SK-N-SH treated with all-trans-retinoic acid at 6 μM for 48 hours (cell line): ENCODE measurements at regions not wholly inside any gene's neighbourhood (a gene's known extent, or its start where the extent isn't known, plus 50 kb on each side); places are given as distances from the start of the nearest gene placed in this dataset.

Source experiments
- ATAC-seq: fragments of 200-7000 bp; cut with Tn5 transposase; 3 replicates; pipeline ENCODE4 v1.9.1; 2020; ENCODE audit warnings: mild to moderate bottlenecking, moderate library complexity
- ARNTL ChIP-seq: fragments of 450-650 bp; formaldehyde crosslinking; IDR thresholded peaks from 2 replicates; pipeline ENCODE4 v1.5.0; 2020; ENCODE audit warnings: low read depth, mild to moderate bottlenecking, moderate library complexity, borderline replicate concordance
- BACH2 ChIP-seq: fragments of 250-450 bp; sonication (Bioruptor Pico); IDR thresholded peaks from 2 replicates; pipeline ENCODE4 v1.9.0; 2021; ENCODE audit warnings: mild to moderate bottlenecking, borderline replicate concordance
- CREB5 ChIP-seq: fragments of 250-450 bp; sonication (Bioruptor Pico); IDR thresholded peaks from 2 replicates; pipeline ENCODE4 v1.5.1; 2020; ENCODE audit warnings: low read depth, mild to moderate bottlenecking, moderate library complexity
- CSDC2 ChIP-seq: fragments of 250-450 bp; sonication (Bioruptor Pico); IDR thresholded peaks from 2 replicates; pipeline ENCODE4 v1.5.0; 2020; ENCODE audit warnings: mild to moderate bottlenecking, moderate library complexity
- ESRRG ChIP-seq: fragments of 250-450 bp; sonication (Bioruptor Pico); IDR thresholded peaks from 2 replicates; pipeline ENCODE4 v1.6.1; 2021; ENCODE audit warnings: mild to moderate bottlenecking
- GLIS3 ChIP-seq: fragments of 250-450 bp; sonication (Bioruptor Pico); IDR thresholded peaks from 2 replicates; pipeline ENCODE4 v1.5.0; 2020; ENCODE audit warnings: mild to moderate bottlenecking, moderate library complexity
- OSR1 ChIP-seq: fragments of 250-450 bp; sonication (Bioruptor Pico); IDR thresholded peaks from 2 replicates; pipeline ENCODE4 v1.8.0; 2022; ENCODE audit warnings: moderate library complexity, mild to moderate bottlenecking, inconsistent platforms
- PATZ1 ChIP-seq: fragments of 250-450 bp; sonication (Bioruptor Pico); IDR thresholded peaks from 2 replicates; pipeline ENCODE4 v1.8.0; 2020; ENCODE audit warnings: mild to moderate bottlenecking, moderate library complexity, borderline replicate concordance
- POU6F1 ChIP-seq: fragments of 250-450 bp; sonication (Bioruptor Pico); IDR thresholded peaks from 2 replicates; pipeline ENCODE4 v1.8.0; 2021; ENCODE audit warnings: low read depth, mild to moderate bottlenecking, moderate library complexity, borderline replicate concordance
- RARB ChIP-seq: fragments of 250-450 bp; sonication (Bioruptor Pico); IDR thresholded peaks from 2 replicates; pipeline ENCODE4 v1.8.0; 2021; ENCODE audit warnings: mild to moderate bottlenecking, moderate library complexity
- SNAI2 ChIP-seq: fragments of 250-450 bp; sonication (Bioruptor Pico); IDR thresholded peaks from 2 replicates; pipeline ENCODE4 v1.5.0; 2020; ENCODE audit warnings: mild to moderate bottlenecking, moderate library complexity
- TCF4 ChIP-seq: fragments of 250-450 bp; sonication (Bioruptor Pico); IDR thresholded peaks from 2 replicates; pipeline ENCODE4 v1.8.0; 2021; ENCODE audit warnings: mild to moderate bottlenecking, moderate library complexity, borderline replicate concordance
- TOX ChIP-seq: fragments of 250-450 bp; sonication (Bioruptor Pico); IDR thresholded peaks from 2 replicates; pipeline ENCODE4 v1.8.0; 2021; ENCODE audit warnings: mild to moderate bottlenecking, moderate library complexity, borderline replicate concordance
- TSHZ2 ChIP-seq: fragments of 250-450 bp; sonication (Bioruptor Pico); IDR thresholded peaks from 2 replicates; pipeline ENCODE4 v1.5.0; 2020; ENCODE audit warnings: mild to moderate bottlenecking, moderate library complexity
- ZC3H10 ChIP-seq: fragments of 250-450 bp; sonication (Bioruptor Pico); IDR thresholded peaks from 2 replicates; pipeline ENCODE4 v1.5.1; 2021; ENCODE audit warnings: mild to moderate bottlenecking, moderate library complexity
- ZFP3 ChIP-seq: fragments of 250-450 bp; sonication (Bioruptor Pico); IDR thresholded peaks from 2 replicates; pipeline ENCODE4 v1.5.0; 2020; ENCODE audit warnings: mild to moderate bottlenecking, moderate library complexity
- ZFP30 ChIP-seq: fragments of 450-650 bp; formaldehyde crosslinking; IDR thresholded peaks from 2 replicates; pipeline ENCODE4 v1.5.0; 2022; ENCODE audit warnings: mild to moderate bottlenecking, moderate library complexity
- ZNF565 ChIP-seq: fragments of 450-650 bp; formaldehyde crosslinking; conservative IDR thresholded peaks from 2 replicates; pipeline ENCODE4 v1.5.0; 2020; ENCODE audit warnings: low read depth, mild to moderate bottlenecking, moderate library complexity
- ZNF70 ChIP-seq: fragments of 450-650 bp; formaldehyde crosslinking; IDR thresholded peaks from 2 replicates; pipeline ENCODE4 v1.5.0; 2020; ENCODE audit warnings: mild to moderate bottlenecking, moderate library complexity
- ZNF8 ChIP-seq: fragments of 450-650 bp; formaldehyde crosslinking; IDR thresholded peaks from 2 replicates; pipeline ENCODE4 v1.5.0; 2020; ENCODE audit warnings: mild to moderate bottlenecking, moderate library complexity
- TF ChIP-seq, protein P1 (sequence below): fragments of 250-450 bp; sonication (Bioruptor Pico); IDR thresholded peaks from 2 replicates; pipeline ENCODE4 v1.5.1; 2021; ENCODE audit warnings: mild to moderate bottlenecking, moderate library complexity

- no peak for ATAC-seq
- TF ChIP-seq ESRRG (no peak), SNAI2 (CRISPR knock-in tag) (no peak), ZFP3 (CRISPR knock-in tag) (no peak), TOX (no peak), PATZ1 (CRISPR knock-in tag) (no peak), OSR1 (no peak), ARNTL (CRISPR knock-in tag) (no peak), GLIS3 (CRISPR knock-in tag) (no peak), BACH2 (CRISPR knock-in tag) (no peak), TCF4 (CRISPR knock-in tag) (no peak), ZNF8 (no peak), CSDC2 (CRISPR knock-in tag) (no peak), TSHZ2 (no peak), ZNF70 (no peak), RARB (no peak), POU6F1 (no peak), ZNF565 (no peak)
- TF ChIP-seq, protein P1, sequence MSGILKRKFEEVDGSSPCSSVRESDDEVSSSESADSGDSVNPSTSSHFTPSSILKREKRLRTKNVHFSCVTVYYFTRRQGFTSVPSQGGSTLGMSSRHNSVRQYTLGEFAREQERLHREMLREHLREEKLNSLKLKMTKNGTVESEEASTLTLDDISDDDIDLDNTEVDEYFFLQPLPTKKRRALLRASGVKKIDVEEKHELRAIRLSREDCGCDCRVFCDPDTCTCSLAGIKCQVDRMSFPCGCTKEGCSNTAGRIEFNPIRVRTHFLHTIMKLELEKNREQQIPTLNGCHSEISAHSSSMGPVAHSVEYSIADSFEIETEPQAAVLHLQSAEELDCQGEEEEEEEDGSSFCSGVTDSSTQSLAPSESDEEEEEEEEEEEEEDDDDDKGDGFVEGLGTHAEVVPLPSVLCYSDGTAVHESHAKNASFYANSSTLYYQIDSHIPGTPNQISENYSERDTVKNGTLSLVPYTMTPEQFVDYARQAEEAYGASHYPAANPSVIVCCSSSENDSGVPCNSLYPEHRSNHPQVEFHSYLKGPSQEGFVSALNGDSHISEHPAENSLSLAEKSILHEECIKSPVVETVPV (CRISPR knock-in tag): no peak
Observed at GRCh38 chr13:90683711-90684131, 663.8 kb upstream of the MIR17HG start.

DNA sequence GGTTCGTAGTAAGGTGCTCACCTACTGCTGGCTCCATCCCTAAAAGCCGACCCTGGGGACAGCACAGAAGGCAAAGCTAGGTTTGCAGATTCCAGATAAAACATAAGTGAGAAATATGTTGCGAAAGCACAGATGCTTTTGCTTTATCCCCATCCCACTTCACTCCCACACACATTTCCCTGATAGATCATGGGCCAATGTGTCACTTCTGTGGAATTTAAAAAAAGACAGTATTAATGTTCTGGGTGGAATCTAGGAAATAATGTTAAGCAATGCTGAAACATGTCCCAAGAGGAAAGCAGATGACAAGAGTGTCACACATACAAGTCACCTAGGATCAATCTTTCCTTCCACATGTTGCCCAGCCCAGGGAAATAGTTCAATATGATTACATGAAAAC, 661.0 kb upstream of the MIR17HG start:
- ATAC-seq: no peak; the same call in 2 of the 3 replicates
- TF ChIP-seq SNAI2 (CRISPR knock-in tag): no peak
- no peak for TF ChIP-seq OSR1
- no peak for TF ChIP-seq ZNF70
- no peak for TF ChIP-seq ZNF565
- TF ChIP-seq TCF4 (CRISPR knock-in tag): no peak
- no peak for TF ChIP-seq ZFP30 (CRISPR knock-in tag)

- TF ChIP-seq TSHZ2 (no peak), CREB5 (CRISPR knock-in tag) (no peak), ZNF8 (no peak), RARB (no peak), TCF4 (CRISPR knock-in tag) (no peak), OSR1 (no peak), CSDC2 (CRISPR knock-in tag) (no peak), ZC3H10 (CRISPR knock-in tag) (no peak), ZFP30 (CRISPR knock-in tag) (no peak), ZNF565 (no peak), ARNTL (CRISPR knock-in tag) (no peak), BACH2 (CRISPR knock-in tag) (no peak)
- TF ChIP-seq, protein P1 (CRISPR knock-in tag): no peak
- no peak for ATAC-seq
Observed at GRCh38 chr13:90689111-90689510, 658.4 kb upstream of the MIR17HG start.
